HEK293 (cell line): ENCODE measurements at regions not wholly inside any gene's neighbourhood (a gene's known extent, or its start where the extent isn't known, plus 50 kb on each side); places are given as distances from the start of the nearest gene placed in this dataset.

Experiments used
- CTCF ChIP-seq: fragments of 450-650 bp; formaldehyde crosslinking; IDR thresholded peaks from 2 replicates; pipeline ENCODE4 v1.5.1; 2016; ENCODE audit warnings: missing biosample characterization, missing genetic modification characterization
- EGR2 ChIP-seq: fragments of 450-650 bp; formaldehyde crosslinking; IDR thresholded peaks from 2 replicates; pipeline ENCODE4 v1.5.1; 2016; ENCODE audit warnings: low read depth, missing biosample characterization, missing genetic modification characterization
- ZFP3 ChIP-seq: fragments of 450-650 bp; formaldehyde crosslinking; IDR thresholded peaks from 2 replicates; pipeline ENCODE4 v1.5.1; 2016; ENCODE audit warnings: low read depth, missing biosample characterization, missing genetic modification characterization
- ZNF112 ChIP-seq: fragments of 450-650 bp; formaldehyde crosslinking; IDR thresholded peaks from 2 replicates; pipeline ENCODE4 v1.5.0; 2017; ENCODE audit warnings: missing biosample characterization, missing genetic modification characterization
- ZNF121 ChIP-seq: fragments of 450-650 bp; formaldehyde crosslinking; IDR thresholded peaks from 2 replicates; pipeline ENCODE4 v1.5.1; 2016; ENCODE audit warnings: missing biosample characterization, missing genetic modification characterization
- ZNF157 ChIP-seq: fragments of 450-650 bp; formaldehyde crosslinking; IDR thresholded peaks from 2 replicates; pipeline ENCODE4 v1.5.1; 2016; ENCODE audit warnings: missing biosample characterization, missing genetic modification characterization
- ZNF335 ChIP-seq: fragments of 450-650 bp; formaldehyde crosslinking; conservative IDR thresholded peaks from 2 replicates; pipeline ENCODE4 v1.5.1; 2016; ENCODE audit warnings: missing biosample characterization, missing genetic modification characterization
- ZNF549 ChIP-seq: fragments of 450-650 bp; IDR thresholded peaks from 2 replicates; pipeline ENCODE4 v1.5.1; 2018; ENCODE audit warnings: missing biosample characterization, missing genetic modification characterization, mild to moderate bottlenecking, inconsistent platforms, moderate library complexity
- ZSCAN16 ChIP-seq: fragments of 450-650 bp; formaldehyde crosslinking; IDR thresholded peaks from 2 replicates; pipeline ENCODE4 v1.5.1; 2016; ENCODE audit warnings: missing biosample characterization, missing genetic modification characterization
- ZSCAN18 ChIP-seq: fragments of 450-650 bp; formaldehyde crosslinking; IDR thresholded peaks from 2 replicates; pipeline ENCODE4 v1.5.1; 2016; ENCODE audit warnings: missing biosample characterization, missing genetic modification characterization
- ZSCAN5A ChIP-seq: fragments of 450-650 bp; formaldehyde crosslinking; IDR thresholded peaks from 2 replicates; pipeline ENCODE4 v1.5.1; 2016; ENCODE audit warnings: missing biosample characterization, missing genetic modification characterization

- TF ChIP-seq ZSCAN16 (tag by site-specific recombination), result no peak
- no peak for TF ChIP-seq CTCF (tag by site-specific recombination)
- TF ChIP-seq ZSCAN18 (tag by site-specific recombination), result no peak
- TF ChIP-seq ZNF335 (tag by site-specific recombination), result no peak
- TF ChIP-seq ZNF549, result no peak
- TF ChIP-seq EGR2 (tag by site-specific recombination), result no peak
- TF ChIP-seq ZNF157 (tag by site-specific recombination), result no peak
- no peak for TF ChIP-seq ZNF112 (tag by site-specific recombination)
- no peak for TF ChIP-seq ZSCAN5A (tag by site-specific recombination)
- TF ChIP-seq ZFP3, result no peak
- no peak for TF ChIP-seq ZNF121 (tag by site-specific recombination)
Observed at GRCh38 chr12:105539735-105540134, 209.2 kb downstream of the C12orf75 start.
